ENCODE measurements at regions not wholly inside any gene's neighbourhood (a gene's known extent, or its start where the extent isn't known, plus 50 kb on each side); places are given as distances from the start of the nearest gene placed in this dataset.
A peak's percentile ranks its signal among the peaks of the same experiment; 100 is the strongest.

- no peak overlapping the region for H3K27ac ChIP-seq
- no peak overlapping the region for H3K4me3 ChIP-seq
- no peak for DNase-seq (ENCODE audit: low spot score)
- TF ChIP-seq CTCF (IDR thresholded peaks at IDR 0.05), result no peak
Measured at GRCh38 chr9:13372510-13372909, 93.0 kb upstream of the MPDZ start.

GRCh38 chr9:13369431-13369830 lies 89.9 kb upstream of the MPDZ start:
- Histone ChIP-seq H3K4me3 (no peak overlapping the region), H3K27ac (no peak overlapping the region)
- TF ChIP-seq CTCF (IDR thresholded peaks at IDR 0.05), result no peak
- no peak for DNase-seq (ENCODE audit: low spot score)

DNA sequence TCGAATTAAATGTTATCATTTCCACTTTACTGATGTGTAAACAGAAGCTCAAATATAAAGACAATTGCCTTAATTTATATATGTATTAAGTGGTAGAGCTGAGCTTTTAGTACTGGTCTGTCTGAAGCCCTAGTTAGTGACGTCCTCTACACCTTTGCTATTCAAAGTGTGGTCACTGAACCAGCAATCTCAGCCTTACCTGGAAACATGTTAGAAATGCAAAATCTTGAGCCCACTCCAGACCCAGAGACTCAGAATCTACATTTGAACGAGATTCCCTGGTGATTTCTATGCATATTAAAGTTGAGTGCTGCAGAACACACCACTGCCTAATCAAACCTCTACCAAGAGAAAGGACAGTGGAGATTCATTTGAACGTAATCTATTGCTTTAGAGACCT lies 88.3 kb upstream of the MPDZ start:
- no peak overlapping the region for H3K27ac ChIP-seq
- TF ChIP-seq CTCF (IDR thresholded peaks at IDR 0.05), result no peak
- DNase-seq (ENCODE audit: low spot score), result no peak
- no peak overlapping the region for H3K4me3 ChIP-seq

DNA sequence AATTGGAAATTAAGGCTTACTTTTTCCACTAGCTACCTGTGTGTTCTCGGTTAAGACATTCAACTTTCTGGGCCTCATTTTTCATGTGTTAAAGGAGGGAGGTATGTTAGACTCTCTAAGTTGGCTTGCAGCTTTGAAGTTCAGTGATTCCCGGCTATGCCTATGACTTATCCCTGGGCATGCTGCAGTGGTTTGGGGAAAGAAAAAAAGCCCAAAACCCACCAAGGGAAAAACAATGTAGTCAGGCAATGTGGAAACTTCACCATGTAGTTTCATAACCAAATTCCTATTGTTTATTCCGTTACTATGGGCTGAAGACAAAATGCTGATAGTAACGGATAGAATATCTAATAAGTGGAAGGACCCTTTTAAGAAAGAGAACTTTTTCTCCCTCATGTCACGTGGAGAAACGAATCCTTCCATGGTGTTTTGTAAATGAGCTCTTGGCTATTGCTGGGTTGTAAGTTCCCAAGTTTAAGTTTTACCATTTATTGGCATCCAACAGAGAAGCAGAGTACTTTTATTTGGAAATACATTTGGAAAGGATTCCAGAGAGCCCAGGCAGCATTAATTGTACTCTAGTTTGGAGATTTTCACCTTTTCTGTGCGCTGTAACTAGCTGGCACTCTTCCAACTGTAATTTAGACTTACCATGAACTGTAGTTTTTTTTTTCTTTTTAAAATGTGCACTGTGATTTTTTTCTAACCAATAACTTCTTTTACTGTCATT lies 84.9 kb upstream of the MPDZ start:
- no peak for TF ChIP-seq CTCF (IDR thresholded peaks at IDR 0.05)
- no peak overlapping the region for H3K27ac ChIP-seq
- DNase-seq (ENCODE audit: low spot score), result no peak
- H3K4me3 ChIP-seq, result no peak overlapping the region

GRCh38 chr9:13361076-13361475 lies 81.6 kb upstream of the MPDZ start:
- DNase-seq (ENCODE audit: low spot score), result no peak
- TF ChIP-seq CTCF (IDR thresholded peaks at IDR 0.05), result no peak
- H3K27ac ChIP-seq, result no peak overlapping the region
- no peak overlapping the region for H3K4me3 ChIP-seq

DNA sequence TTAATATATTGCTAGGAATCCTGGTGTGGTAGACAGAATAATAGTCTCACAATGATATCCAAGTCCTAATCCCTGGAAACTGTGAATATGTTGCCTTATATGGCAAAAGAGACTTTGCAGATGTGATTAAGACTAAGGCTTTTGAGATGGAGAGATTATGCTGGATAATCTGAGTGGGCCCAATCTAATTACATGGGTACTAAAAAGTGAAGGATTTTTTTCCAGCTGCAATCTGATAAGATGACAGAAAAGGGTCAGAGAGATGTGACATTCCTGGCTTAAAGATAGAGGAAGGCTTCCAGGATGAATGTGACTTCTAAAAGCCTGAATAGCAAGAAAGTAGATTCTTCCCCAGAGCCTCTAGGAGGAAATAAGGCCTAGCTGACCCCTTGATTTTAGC lies 80.7 kb upstream of the MPDZ start:
- H3K27ac ChIP-seq, result no peak overlapping the region
- H3K4me3 ChIP-seq, result no peak overlapping the region
- no peak for TF ChIP-seq CTCF (IDR thresholded peaks at IDR 0.05)
- DNase-seq (ENCODE audit: low spot score), result no peak

- Histone ChIP-seq H3K27ac (peak overlapping the region in 1 of 2 donors; percentile 32), H3K4me3 (no peak overlapping the region)
- no peak for DNase-seq (ENCODE audit: low spot score)
- TF ChIP-seq CTCF (IDR thresholded peaks at IDR 0.05), result no peak
Measured at GRCh38 chr9:13358128-13358527, 78.6 kb upstream of the MPDZ start.
